ENCODE measurements at regions not wholly inside any gene's neighbourhood (a gene's known extent, or its start where the extent isn't known, plus 50 kb on each side); places are given as distances from the start of the nearest gene placed in this dataset.
A peak's percentile ranks its signal among the peaks of the same experiment; 100 is the strongest.

GRCh38 chr6:129940454-129941195 lies 77.8 kb upstream of the L3MBTL3 start:
- DNase-seq (no peak), ATAC-seq (ENCODE audit: insufficient read depth, low FRiP score) (no peak)
- H3K9ac ChIP-seq (ENCODE audit: insufficient read depth in 1 of 2, low read length in 2 of 2), result no peak overlapping the region
- no peak for TF ChIP-seq CTCF (IDR thresholded peaks at IDR 0.05; ENCODE audit: control extremely low read depth, extremely low read depth)
- H3K9me3 ChIP-seq (ENCODE audit: control insufficient read depth in 4 of 4, insufficient read depth in 3 of 4, low read length in 3 of 4), result no peaks in the 10 kb centered on the region
- H3K36me3 ChIP-seq (ENCODE audit: control insufficient read depth in 4 of 4, insufficient read depth in 4 of 4, low read length in 4 of 4), result no peaks in the 10 kb centered on the region
- no peaks in the 10 kb centered on the region for H3K27me3 ChIP-seq (ENCODE audit: control insufficient read depth in 3 of 3, insufficient read depth in 3 of 3, low read length in 2 of 3)
- H3K4me3 ChIP-seq, result no peak overlapping the region
- 74 to 79% methylated on average over 6 of the region's 6 CpGs for WGBS, 2 donors
- H3K4me1 ChIP-seq (ENCODE audit: control insufficient read depth in 5 of 5, insufficient read depth in 5 of 5, low read length in 5 of 5), result no peaks in the 10 kb centered on the region
- no peak overlapping the region for H3K27ac ChIP-seq (ENCODE audit: low read depth in 1 of 2, low read length in 1 of 2)

- ATAC-seq (ENCODE audit: insufficient read depth, low FRiP score) (no peak), DNase-seq (no peak)
- H3K27me3 ChIP-seq (ENCODE audit: control insufficient read depth in 3 of 3, insufficient read depth in 3 of 3, low read length in 2 of 3), result no peaks in the 10 kb centered on the region
- H3K4me3 ChIP-seq, result no peak overlapping the region
- WGBS, 2 donors, result 80 to 83% methylated on average over 8 of the region's 8 CpGs
- no peaks in the 10 kb centered on the region for H3K36me3 ChIP-seq (ENCODE audit: control insufficient read depth in 4 of 4, insufficient read depth in 4 of 4, low read length in 4 of 4)
- H3K4me1 ChIP-seq (ENCODE audit: control insufficient read depth in 5 of 5, insufficient read depth in 5 of 5, low read length in 5 of 5), result no peaks in the 10 kb centered on the region
- H3K27ac ChIP-seq (ENCODE audit: low read depth in 1 of 2, low read length in 1 of 2), result no peak overlapping the region
- no peak overlapping the region for H3K9ac ChIP-seq (ENCODE audit: insufficient read depth in 1 of 2, low read length in 2 of 2)
- H3K9me3 ChIP-seq (ENCODE audit: control insufficient read depth in 4 of 4, insufficient read depth in 3 of 4, low read length in 3 of 4), result no peaks in the 10 kb centered on the region
- no peak for TF ChIP-seq CTCF (IDR thresholded peaks at IDR 0.05; ENCODE audit: control extremely low read depth, extremely low read depth)
These were observed 77.3 kb upstream of the TMEM244 start for GRCh38 chr6:129938249-129939020.

GRCh38 chr6:129936329-129937165 lies 75.4 kb upstream of the TMEM244 start:
- TF ChIP-seq CTCF (IDR thresholded peaks at IDR 0.05; ENCODE audit: control extremely low read depth, extremely low read depth), result peak; percentile 28
- Histone ChIP-seq H3K36me3 (ENCODE audit: control insufficient read depth in 4 of 4, insufficient read depth in 4 of 4, low read length in 4 of 4) (no peaks in the 10 kb centered on the region), H3K9me3 (ENCODE audit: control insufficient read depth in 4 of 4, insufficient read depth in 3 of 4, low read length in 3 of 4) (no peaks in the 10 kb centered on the region), H3K4me1 (ENCODE audit: control insufficient read depth in 5 of 5, insufficient read depth in 5 of 5, low read length in 5 of 5) (no peaks in the 10 kb centered on the region), H3K4me3 (no peak overlapping the region), H3K27ac (ENCODE audit: low read depth in 1 of 2, low read length in 1 of 2) (no peak overlapping the region), H3K27me3 (ENCODE audit: control insufficient read depth in 3 of 3, insufficient read depth in 3 of 3, low read length in 2 of 3) (no peaks in the 10 kb centered on the region), H3K9ac (ENCODE audit: insufficient read depth in 1 of 2, low read length in 2 of 2) (no peak overlapping the region)
- DNase-seq (peak; percentile 19 to 66 (median 60)), ATAC-seq (ENCODE audit: insufficient read depth, low FRiP score) (peak; percentile 53)
- WGBS, 2 donors, result 17 to 19% methylated on average over 7 of the region's 7 CpGs
